ENCODE measurements at regions not wholly inside any gene's neighbourhood (a gene's known extent, or its start where the extent isn't known, plus 50 kb on each side); places are given as distances from the start of the nearest gene placed in this dataset.
A peak's percentile ranks its signal among the peaks of the same experiment; 100 is the strongest.

DNA sequence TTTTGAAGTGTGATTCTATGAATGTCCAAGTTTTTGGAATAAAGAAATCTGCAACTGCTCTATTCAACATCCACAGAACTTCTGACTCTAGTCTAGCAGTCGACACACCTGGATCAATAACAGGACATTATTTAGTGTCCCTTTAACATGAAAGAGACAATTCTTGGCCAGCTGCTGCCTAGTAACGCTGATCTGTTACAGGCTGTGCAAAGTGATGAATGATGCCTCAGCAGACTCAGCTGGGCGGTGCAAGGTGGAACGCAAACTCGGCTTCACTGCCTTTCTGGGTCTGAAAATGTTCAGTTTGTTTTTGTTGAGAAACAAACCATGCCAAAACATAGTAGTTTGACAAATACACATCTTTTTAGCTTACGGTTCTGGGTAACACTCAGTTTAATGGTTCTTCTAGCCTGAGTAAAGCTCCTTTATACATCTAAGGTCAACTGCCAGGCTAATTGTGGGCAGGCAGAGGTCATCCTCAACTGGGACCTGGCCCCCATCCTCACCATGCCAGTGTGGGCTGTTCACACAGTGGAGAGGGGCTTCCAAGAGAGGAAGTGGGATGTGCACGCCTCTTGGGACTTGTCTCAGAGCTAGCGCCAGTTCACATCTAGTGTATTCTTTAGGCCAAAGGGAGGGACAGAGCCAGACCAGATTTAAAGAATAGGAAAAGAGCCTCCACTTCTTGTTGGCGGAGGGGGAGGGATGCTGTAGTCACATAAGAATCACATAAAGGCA is 879.7 kb downstream of the QKI start:
- peaks cover 7% of the 10 kb centered on the region for H3K9me3 Mint-ChIP-seq
- H3K36me3 Mint-ChIP-seq: no peaks in the 10 kb centered on the region
- H3K27ac Mint-ChIP-seq: peak overlapping the region; percentile 14
- no peaks in the 10 kb centered on the region for H3K27me3 Mint-ChIP-seq
- no peak overlapping the region for H3K4me3 Mint-ChIP-seq
- no peaks in the 10 kb centered on the region for H3K4me1 Mint-ChIP-seq
- CTCF ChIA-PET: no interaction called here
- no peak for DNase-seq

DNA sequence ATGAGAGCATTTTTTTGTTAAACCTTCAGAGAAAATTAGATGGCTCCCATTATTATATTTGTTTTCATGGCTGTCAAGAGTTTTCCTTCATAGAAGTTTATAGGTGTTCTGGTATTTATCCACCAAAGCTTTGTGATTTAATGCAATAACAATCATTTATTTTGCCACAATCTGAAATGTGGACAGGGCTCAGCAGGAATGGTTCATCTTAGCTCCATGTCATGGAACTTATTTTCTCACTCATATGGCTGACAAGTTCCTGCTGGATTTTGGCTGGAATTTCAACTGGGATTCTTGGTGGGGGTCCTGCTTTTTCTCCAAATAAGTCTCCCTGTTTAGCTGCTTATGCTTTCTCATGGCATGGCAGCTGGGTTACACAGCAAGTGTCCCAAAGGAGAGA is 876.7 kb downstream of the QKI start:
- H3K27ac Mint-ChIP-seq: no peak overlapping the region
- DNase-seq: no peak
- H3K9me3 Mint-ChIP-seq: peaks cover 7% of the 10 kb centered on the region
- H3K36me3 Mint-ChIP-seq: no peaks in the 10 kb centered on the region
- CTCF ChIA-PET: no interaction called here
- H3K4me1 Mint-ChIP-seq: no peaks in the 10 kb centered on the region
- H3K27me3 Mint-ChIP-seq: no peaks in the 10 kb centered on the region
- no peak overlapping the region for H3K4me3 Mint-ChIP-seq

DNA sequence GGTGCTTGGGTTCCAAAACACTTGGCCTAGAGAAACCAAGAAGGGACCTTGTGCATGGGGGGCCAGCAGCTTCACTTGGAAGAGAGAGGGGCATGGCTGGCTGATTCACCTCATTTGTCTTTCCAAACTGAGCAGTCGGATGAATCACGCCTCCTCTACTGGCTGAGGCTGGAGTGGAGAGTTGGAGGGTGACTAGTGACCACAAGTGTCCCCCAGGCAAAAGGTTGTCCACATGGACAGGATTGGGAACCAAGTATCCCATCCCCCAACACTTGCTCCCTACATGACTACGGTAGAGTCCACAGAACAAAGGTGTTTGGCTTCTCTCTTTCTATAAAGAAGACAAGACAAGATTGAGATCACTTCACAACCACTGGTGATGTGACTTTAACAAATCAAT is 875.6 kb downstream of the QKI start:
- no peaks in the 10 kb centered on the region for H3K4me1 Mint-ChIP-seq
- no peak overlapping the region for H3K27ac Mint-ChIP-seq
- CTCF ChIA-PET: no interaction called here
- no peaks in the 10 kb centered on the region for H3K36me3 Mint-ChIP-seq
- peaks cover 7% of the 10 kb centered on the region for H3K9me3 Mint-ChIP-seq
- no peaks in the 10 kb centered on the region for H3K27me3 Mint-ChIP-seq
- H3K4me3 Mint-ChIP-seq: no peak overlapping the region
- DNase-seq: no peak

DNA sequence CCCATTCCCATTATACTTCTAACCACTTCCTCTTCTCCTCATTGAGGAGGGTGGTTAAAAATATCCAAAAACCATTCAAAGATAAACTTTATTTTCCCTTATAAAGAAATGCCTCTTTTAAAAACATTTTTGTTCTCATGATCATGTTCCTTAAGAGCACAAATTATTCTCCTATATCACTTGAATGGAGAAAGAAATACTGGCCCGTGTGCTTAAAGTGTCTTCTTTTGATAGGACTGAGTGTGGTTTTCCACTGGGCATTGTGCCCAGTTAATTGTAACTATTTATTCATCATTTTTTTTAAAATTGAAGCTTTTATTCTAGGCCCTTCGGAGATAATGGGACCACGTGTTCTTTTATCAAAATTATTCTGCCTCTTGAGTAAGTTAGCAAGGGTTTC is 871.5 kb downstream of the QKI start:
- no peak for DNase-seq
- Mint-ChIP-seq H3K4me3 (no peak overlapping the region), H3K27me3 (no peaks in the 10 kb centered on the region), H3K36me3 (no peaks in the 10 kb centered on the region), H3K9me3 (peaks cover 4% of the 10 kb centered on the region), H3K4me1 (no peaks in the 10 kb centered on the region), H3K27ac (no peak overlapping the region)
- CTCF ChIA-PET: no interaction called here

DNA sequence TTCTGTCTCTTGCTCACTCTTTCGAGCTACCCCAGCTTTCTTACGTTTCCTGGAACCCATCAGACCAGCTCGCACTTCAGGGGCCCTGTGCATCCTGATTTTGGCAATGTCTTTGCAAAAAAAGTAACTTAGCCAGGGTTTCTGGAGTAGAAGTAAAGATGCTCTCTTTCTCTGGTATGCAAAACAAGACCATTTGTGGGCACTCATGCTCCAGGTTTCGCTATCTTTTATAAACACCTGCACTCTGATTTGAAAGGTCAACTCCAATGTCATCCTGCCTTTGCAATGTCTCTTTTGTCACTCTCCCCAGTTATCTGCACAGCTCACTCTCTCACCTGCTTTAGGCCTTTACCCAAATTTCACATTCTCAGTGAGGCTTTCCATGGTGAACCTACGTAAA is 869.1 kb downstream of the QKI start:
- Mint-ChIP-seq H3K9me3 (peaks cover 6% of the 10 kb centered on the region), H3K4me3 (no peak overlapping the region), H3K4me1 (no peaks in the 10 kb centered on the region), H3K27ac (no peak overlapping the region), H3K27me3 (no peaks in the 10 kb centered on the region), H3K36me3 (no peaks in the 10 kb centered on the region)
- CTCF ChIA-PET: no interaction called here
- DNase-seq: no peak

DNA sequence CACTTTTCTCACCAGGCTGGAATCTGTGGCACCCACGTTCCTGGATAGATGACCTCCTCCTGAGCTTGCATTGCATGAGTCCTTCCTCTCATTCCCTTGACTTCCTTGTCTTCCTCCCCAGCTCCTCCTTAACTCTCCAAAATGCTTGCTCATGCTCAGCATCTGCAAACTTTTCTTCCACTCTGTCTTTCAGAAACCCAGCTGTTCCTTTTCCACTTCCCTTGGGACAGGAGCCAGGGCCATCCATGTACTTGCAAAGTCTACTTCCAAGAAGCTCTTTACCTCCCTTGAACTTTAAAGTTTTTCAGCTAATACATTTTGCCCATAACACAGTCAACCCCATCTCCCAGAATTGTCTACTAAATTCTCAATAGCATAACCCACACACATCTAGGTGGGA is 861.7 kb downstream of the QKI start:
- Mint-ChIP-seq H3K9me3 (peaks cover 2% of the 10 kb centered on the region), H3K27ac (no peak overlapping the region), H3K4me3 (no peak overlapping the region), H3K4me1 (no peaks in the 10 kb centered on the region), H3K36me3 (no peaks in the 10 kb centered on the region), H3K27me3 (no peaks in the 10 kb centered on the region)
- no peak for DNase-seq
- CTCF ChIA-PET: no interaction called here

DNA sequence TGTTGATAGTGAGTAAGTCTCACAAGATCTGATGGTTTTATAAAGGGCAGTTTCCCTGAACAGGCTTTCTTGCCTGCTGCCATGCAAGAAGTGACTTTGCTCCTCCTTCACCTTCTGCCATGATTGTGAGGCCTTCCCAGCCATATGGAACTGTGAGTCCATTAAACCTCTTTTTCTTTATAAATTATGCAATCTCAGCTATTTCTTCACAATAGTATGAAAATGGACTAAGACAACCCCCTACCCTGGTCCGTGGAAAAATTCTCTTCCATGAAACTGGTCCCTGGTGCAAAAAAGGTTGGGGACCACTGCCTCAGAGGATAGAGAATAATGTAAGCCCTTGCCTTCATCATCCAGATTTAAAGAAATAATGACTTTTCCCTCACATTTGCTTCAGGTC is 861.3 kb downstream of the QKI start:
- no peaks in the 10 kb centered on the region for H3K4me1 Mint-ChIP-seq
- H3K9me3 Mint-ChIP-seq: peaks cover 4% of the 10 kb centered on the region
- CTCF ChIA-PET: no interaction called here
- no peak for DNase-seq
- H3K27ac Mint-ChIP-seq: no peak overlapping the region
- no peaks in the 10 kb centered on the region for H3K36me3 Mint-ChIP-seq
- H3K4me3 Mint-ChIP-seq: no peak overlapping the region
- H3K27me3 Mint-ChIP-seq: no peaks in the 10 kb centered on the region

DNA sequence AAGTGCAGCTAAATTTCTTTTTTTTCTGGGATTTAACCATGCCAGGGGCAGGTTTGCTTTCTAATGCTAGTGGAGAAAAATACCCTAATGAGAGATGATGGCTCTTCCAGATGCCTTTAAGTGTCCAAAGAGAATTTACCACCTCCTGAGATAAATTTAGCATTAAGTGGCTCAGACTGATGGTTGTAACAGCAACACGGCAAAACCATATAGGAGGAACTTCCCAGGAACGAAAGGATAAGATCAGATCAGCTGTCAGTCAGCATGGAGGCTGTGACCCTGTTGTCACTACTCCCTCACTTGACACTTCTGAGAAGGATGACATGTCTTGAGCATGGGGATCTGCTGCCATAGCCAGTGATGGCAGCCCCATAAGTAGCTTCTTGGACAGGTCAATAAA is 860.0 kb downstream of the QKI start:
- Mint-ChIP-seq H3K36me3 (no peaks in the 10 kb centered on the region), H3K27me3 (no peaks in the 10 kb centered on the region), H3K9me3 (peaks cover 3% of the 10 kb centered on the region), H3K27ac (no peak overlapping the region), H3K4me3 (no peak overlapping the region), H3K4me1 (no peaks in the 10 kb centered on the region)
- CTCF ChIA-PET: no interaction called here
- no peak for DNase-seq

DNA sequence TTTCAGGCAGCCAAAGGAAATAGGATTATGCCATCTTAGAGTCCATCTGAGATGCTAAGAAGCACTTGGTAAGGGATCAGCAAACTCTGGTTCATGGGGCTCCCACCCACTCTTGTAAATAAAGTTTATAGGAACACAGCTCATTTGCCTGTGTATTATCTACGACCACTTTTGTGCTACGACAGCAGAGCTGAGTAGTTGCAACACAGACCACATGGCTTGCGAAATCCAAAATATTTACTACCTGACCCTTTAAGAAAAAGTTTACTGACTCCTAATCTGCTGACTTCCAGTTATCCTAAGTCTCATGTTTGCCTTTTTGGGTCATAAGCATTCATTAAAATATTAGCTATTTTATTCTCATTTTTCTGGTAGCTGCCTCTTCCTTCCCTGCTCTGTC is 859.0 kb downstream of the QKI start:
- Mint-ChIP-seq H3K4me1 (no peaks in the 10 kb centered on the region), H3K9me3 (peaks cover 3% of the 10 kb centered on the region), H3K27me3 (no peaks in the 10 kb centered on the region), H3K36me3 (no peaks in the 10 kb centered on the region), H3K4me3 (no peak overlapping the region), H3K27ac (no peak overlapping the region)
- CTCF ChIA-PET: no interaction called here
- DNase-seq: no peak

DNA sequence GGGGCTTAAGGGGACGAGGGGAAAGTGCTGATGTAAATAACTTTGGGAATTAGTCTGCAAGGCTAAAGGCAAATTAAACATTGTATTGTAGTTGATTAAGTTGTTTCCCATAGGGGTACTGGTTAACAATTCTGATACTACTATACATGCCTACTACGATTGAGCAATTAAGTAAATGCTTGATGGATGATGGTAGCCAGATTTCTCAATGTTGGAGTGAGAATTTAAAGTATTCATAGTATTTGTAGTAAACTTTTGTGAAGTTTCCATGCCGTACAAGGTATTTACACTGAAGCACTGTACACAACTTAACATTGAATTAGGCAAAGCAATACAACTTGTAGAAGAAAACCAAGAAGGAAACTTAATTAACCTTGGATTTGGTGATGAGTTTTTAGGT is 852.3 kb downstream of the QKI start:
- Mint-ChIP-seq H3K27me3 (no peaks in the 10 kb centered on the region), H3K9me3 (peaks cover 5% of the 10 kb centered on the region), H3K36me3 (no peaks in the 10 kb centered on the region), H3K27ac (no peak overlapping the region), H3K4me3 (no peak overlapping the region), H3K4me1 (no peaks in the 10 kb centered on the region)
- DNase-seq: no peak
- CTCF ChIA-PET: no interaction called here

DNA sequence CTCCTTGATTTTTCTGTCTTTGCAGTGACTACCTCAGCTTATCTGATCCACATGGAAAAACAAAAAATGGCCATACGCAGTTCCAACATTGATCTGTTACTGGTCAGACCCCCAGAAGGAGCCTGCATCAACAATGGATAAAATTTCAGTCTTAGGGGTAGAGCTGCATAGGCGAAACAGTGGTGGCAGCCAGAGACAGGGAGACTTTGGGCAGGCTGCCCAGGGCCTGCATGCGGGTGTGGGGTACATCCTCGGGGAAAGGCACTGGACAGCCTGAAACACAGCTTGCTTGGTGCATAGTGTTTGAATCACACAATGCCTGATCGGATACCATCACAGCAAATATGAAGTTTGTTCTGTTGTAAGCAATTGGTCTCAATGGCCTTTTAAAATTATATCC is 847.8 kb downstream of the QKI start:
- no peak for DNase-seq
- H3K4me3 Mint-ChIP-seq: no peak overlapping the region
- H3K36me3 Mint-ChIP-seq: no peaks in the 10 kb centered on the region
- CTCF ChIA-PET: no interaction called here
- H3K27ac Mint-ChIP-seq: no peak overlapping the region
- no peaks in the 10 kb centered on the region for H3K27me3 Mint-ChIP-seq
- H3K4me1 Mint-ChIP-seq: no peaks in the 10 kb centered on the region
- H3K9me3 Mint-ChIP-seq: peaks cover 2% of the 10 kb centered on the region

DNA sequence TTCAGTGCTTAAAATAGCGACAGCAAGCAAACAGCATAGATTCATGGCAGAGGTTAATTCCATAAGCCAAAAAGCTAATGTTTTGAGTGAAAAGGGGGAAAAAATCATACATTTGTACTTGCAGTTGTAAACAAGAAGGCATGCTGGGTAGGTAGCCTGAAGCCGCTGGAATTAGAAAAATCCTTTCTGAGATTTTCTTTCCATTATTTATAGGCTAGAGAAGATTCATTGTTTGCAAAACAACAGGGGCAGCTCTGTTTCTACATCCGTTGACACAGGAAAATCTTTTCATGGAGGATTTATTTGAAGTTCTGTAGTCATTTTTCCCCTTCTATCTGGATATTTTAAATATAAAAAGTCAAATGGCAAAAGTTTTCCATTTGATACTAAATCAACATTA is 843.9 kb downstream of the QKI start:
- Mint-ChIP-seq H3K4me3 (no peak overlapping the region), H3K27ac (no peak overlapping the region), H3K27me3 (no peaks in the 10 kb centered on the region), H3K9me3 (peaks cover 9% of the 10 kb centered on the region), H3K4me1 (no peaks in the 10 kb centered on the region), H3K36me3 (no peaks in the 10 kb centered on the region)
- DNase-seq: no peak
- CTCF ChIA-PET: no interaction called here

DNA sequence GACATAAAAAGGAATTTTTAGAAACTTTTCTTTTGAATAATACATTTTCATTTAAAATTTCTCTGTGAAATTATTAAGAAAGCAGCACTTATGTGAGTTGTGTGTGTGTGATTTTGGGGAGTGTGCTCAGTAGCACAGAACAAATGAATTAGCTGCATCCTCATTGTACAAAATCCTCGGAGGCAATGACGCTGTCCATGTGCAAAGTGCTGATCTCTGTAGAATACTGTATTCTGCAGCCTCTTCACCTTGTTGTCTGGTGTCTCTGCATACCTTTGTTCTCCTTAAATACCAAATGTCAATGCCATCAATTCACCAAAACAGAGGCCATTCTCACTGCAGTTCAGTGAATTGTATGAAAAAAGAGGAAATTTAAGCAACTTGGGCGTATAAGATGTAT is 838.4 kb downstream of the QKI start:
- no peaks in the 10 kb centered on the region for H3K27me3 Mint-ChIP-seq
- no peaks in the 10 kb centered on the region for H3K4me1 Mint-ChIP-seq
- H3K27ac Mint-ChIP-seq: no peak overlapping the region
- CTCF ChIA-PET: no interaction called here
- peaks cover 7% of the 10 kb centered on the region for H3K9me3 Mint-ChIP-seq
- no peak for DNase-seq
- H3K36me3 Mint-ChIP-seq: no peaks in the 10 kb centered on the region
- H3K4me3 Mint-ChIP-seq: no peak overlapping the region

DNA sequence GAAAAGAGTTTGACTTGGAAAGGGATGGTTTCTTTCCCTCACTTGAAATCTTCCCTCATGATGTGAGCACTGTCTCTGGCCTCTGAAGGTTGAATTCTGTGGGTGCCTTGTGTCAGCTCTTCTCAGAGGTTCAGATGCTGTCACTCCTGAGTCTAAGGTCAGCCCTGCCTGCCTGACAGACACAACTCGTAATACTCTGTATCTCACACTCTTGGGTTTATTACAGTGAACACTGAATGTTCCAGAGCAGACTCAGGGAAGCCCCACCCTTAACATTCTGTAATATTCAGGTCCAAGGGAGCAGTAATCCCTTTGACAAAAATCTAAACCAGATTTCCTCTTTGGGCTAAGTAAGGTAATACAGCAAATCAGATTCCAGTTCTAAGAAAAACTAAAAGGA is 837.8 kb downstream of the QKI start:
- Mint-ChIP-seq H3K27me3 (no peaks in the 10 kb centered on the region), H3K4me1 (no peaks in the 10 kb centered on the region), H3K27ac (no peak overlapping the region), H3K4me3 (no peak overlapping the region), H3K9me3 (peaks cover 7% of the 10 kb centered on the region), H3K36me3 (no peaks in the 10 kb centered on the region)
- DNase-seq: no peak
- CTCF ChIA-PET: no interaction called here

DNA sequence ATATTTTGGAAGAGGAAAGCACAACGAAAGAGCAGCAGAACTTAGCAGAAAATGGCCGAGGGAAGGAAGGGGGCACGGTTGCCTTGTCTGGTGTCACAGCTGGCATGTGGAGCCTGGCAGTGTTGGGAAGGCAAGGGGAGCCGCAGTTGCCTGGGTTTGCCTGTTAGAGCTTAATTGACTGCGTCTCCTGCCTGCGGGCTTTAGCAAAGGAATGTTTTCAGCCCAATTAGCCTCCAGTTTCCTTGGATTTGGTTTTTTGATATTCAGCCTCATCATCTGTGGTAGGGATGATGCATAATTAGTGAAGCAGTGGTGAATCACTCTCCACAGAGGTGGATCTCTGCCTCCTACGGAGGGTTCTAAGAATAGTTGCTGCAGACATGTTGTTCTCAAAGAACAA is 832.6 kb downstream of the QKI start:
- no peaks in the 10 kb centered on the region for H3K27me3 Mint-ChIP-seq
- H3K4me1 Mint-ChIP-seq: no peaks in the 10 kb centered on the region
- H3K36me3 Mint-ChIP-seq: no peaks in the 10 kb centered on the region
- H3K4me3 Mint-ChIP-seq: no peak overlapping the region
- H3K27ac Mint-ChIP-seq: no peak overlapping the region
- CTCF ChIA-PET: no interaction called here
- no peak for DNase-seq
- peaks cover 10% of the 10 kb centered on the region for H3K9me3 Mint-ChIP-seq

DNA sequence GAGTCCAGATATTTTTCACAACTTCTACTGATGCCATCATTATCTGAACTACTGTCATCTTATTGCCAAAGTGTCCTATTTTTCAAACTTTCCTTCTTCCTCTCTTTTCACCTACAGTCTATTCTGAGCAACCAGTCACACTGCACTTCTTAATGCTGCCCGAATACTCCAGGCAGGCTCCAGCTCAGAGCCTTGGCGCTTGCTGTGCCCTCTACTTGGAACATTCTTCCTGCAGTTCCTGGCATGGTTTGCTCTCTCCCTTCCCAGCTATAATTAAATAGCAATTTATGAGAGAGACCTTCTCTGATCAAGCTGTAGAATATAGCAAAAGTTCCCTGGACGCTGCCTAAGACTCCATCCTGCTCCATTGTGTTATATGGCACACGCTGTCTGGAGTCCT is 831.6 kb downstream of the QKI start:
- DNase-seq: no peak

More for the DNA sequence above, 831.6 kb downstream of the QKI start:
- CTCF ChIA-PET: no interaction called here
- Mint-ChIP-seq H3K27ac (no peak overlapping the region), H3K27me3 (no peaks in the 10 kb centered on the region), H3K4me1 (no peaks in the 10 kb centered on the region), H3K9me3 (peaks cover 13% of the 10 kb centered on the region), H3K36me3 (no peaks in the 10 kb centered on the region), H3K4me3 (no peak overlapping the region)

Measured in activated naive CD4-positive, alpha-beta T cell treated with anti-CD3 and anti-CD28 coated beads, Interleukin-2, amount 10 ng/mL, durations not matched to agents 7 days and 5 days (primary cell).